ENCODE measurements at regions not wholly inside any gene's neighbourhood (a gene's known extent, or its start where the extent isn't known, plus 50 kb on each side); places are given as distances from the start of the nearest gene placed in this dataset.

DNA sequence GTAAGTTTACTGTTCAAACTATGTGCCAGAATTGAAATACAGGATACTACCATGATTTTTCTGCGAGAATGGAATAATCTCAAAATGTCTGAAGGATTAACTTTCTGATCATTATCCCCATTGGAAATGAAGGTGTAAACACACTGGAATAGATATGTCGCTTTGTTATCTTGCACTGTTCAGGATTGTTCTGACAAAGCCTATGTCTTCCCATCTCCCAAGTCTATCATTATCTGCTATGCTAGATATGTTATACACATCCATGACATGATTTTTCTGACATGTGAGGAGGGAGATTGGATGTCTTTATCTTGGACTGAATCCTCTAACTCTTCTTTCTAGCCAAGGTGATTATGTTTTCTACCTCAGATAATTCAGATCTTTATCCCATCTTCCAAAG lies 1239.3 kb upstream of the ADGRL4 start:
- intact Hi-C loops (cut with DNase I), result no loop called here
- H3K4me3 ChIP-seq, result no peak overlapping the region
- H3K4me1 ChIP-seq, result no peaks in the 10 kb centered on the region
- H3K27ac ChIP-seq, result no peak overlapping the region
- no peaks in the 10 kb centered on the region for H3K36me3 ChIP-seq
- TF ChIP-seq POLR2A (IDR thresholded peaks at IDR 0.05), result no peak
- TF ChIP-seq, protein P1, sequence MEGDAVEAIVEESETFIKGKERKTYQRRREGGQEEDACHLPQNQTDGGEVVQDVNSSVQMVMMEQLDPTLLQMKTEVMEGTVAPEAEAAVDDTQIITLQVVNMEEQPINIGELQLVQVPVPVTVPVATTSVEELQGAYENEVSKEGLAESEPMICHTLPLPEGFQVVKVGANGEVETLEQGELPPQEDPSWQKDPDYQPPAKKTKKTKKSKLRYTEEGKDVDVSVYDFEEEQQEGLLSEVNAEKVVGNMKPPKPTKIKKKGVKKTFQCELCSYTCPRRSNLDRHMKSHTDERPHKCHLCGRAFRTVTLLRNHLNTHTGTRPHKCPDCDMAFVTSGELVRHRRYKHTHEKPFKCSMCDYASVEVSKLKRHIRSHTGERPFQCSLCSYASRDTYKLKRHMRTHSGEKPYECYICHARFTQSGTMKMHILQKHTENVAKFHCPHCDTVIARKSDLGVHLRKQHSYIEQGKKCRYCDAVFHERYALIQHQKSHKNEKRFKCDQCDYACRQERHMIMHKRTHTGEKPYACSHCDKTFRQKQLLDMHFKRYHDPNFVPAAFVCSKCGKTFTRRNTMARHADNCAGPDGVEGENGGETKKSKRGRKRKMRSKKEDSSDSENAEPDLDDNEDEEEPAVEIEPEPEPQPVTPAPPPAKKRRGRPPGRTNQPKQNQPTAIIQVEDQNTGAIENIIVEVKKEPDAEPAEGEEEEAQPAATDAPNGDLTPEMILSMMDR (IDR thresholded peaks at IDR 0.05), result no peak
- no peaks in the 10 kb centered on the region for H3K9me3 ChIP-seq
- no peaks in the 10 kb centered on the region for H3K27me3 ChIP-seq
- ATAC-seq, result no peak
- no peak for DNase-seq
- 58% methylated on average over 2 of the region's 2 CpGs for WGBS (ENCODE audit: insufficient coverage, low coverage, low lambda C conversion rate, missing lambda C conversion rate)

DNA sequence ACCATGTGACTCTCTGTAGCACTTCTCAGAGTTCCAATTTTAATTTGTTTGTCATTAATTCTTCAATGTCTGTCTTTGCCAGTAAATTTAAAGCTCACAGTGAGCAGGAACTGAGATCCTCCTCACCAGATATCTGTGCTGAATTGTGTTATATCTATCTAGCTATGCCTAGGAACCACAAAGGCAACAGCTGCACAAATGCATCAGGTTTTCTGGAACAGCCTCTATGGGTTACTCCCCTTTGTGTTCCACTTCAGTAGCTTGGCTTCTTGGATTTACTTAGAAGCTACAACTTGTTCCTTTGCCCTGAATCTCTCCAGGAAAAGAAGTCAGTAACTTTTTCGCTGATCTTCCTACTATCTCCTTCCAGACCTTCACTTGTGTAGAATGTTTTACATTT lies 1237.8 kb upstream of the ADGRL4 start:
- no peak for TF ChIP-seq POLR2A (IDR thresholded peaks at IDR 0.05)
- ATAC-seq, result no peak
- H3K4me1 ChIP-seq, result no peaks in the 10 kb centered on the region
- H3K9me3 ChIP-seq, result no peaks in the 10 kb centered on the region
- no peak overlapping the region for H3K4me3 ChIP-seq
- intact Hi-C loops (cut with DNase I), result no loop called here
- H3K27ac ChIP-seq, result no peak overlapping the region
- H3K36me3 ChIP-seq, result no peaks in the 10 kb centered on the region
- DNase-seq, result no peak
- 75% methylated on average over 1 of the region's 1 CpG for WGBS (ENCODE audit: insufficient coverage, low coverage, low lambda C conversion rate, missing lambda C conversion rate)
- H3K27me3 ChIP-seq, result no peaks in the 10 kb centered on the region

DNA sequence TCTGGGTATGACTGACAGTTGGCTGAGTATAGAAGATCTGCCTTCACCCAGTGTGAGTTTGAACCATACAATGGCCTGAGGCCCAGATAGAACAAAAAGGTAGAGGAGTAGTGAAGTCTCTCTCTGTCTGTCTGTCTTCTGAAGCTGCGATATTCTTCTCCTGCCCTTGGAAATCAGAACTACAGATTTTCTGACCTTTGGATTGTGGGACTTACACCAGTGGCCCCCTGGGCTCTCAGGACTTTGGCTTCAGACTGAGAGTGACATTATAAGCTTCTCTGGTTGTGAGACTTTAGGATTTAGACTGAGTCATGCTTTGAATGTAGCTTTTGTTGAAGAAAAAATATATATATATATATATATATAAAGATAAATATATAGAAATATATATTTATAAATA lies 1235.0 kb upstream of the ADGRL4 start:
- no peaks in the 10 kb centered on the region for H3K36me3 ChIP-seq
- WGBS (ENCODE audit: insufficient coverage, low coverage, low lambda C conversion rate, missing lambda C conversion rate), result 43% methylated on average over 1 of the region's 1 CpG
- intact Hi-C loops (cut with DNase I), result no loop called here
- ATAC-seq, result no peak
- TF ChIP-seq, protein P1 (IDR thresholded peaks at IDR 0.05), result no peak
- TF ChIP-seq POLR2A (IDR thresholded peaks at IDR 0.05), result no peak
- no peak for DNase-seq
- no peak overlapping the region for H3K27ac ChIP-seq
- H3K27me3 ChIP-seq, result no peaks in the 10 kb centered on the region
- no peaks in the 10 kb centered on the region for H3K9me3 ChIP-seq
- no peaks in the 10 kb centered on the region for H3K4me1 ChIP-seq
- no peak overlapping the region for H3K4me3 ChIP-seq

DNA sequence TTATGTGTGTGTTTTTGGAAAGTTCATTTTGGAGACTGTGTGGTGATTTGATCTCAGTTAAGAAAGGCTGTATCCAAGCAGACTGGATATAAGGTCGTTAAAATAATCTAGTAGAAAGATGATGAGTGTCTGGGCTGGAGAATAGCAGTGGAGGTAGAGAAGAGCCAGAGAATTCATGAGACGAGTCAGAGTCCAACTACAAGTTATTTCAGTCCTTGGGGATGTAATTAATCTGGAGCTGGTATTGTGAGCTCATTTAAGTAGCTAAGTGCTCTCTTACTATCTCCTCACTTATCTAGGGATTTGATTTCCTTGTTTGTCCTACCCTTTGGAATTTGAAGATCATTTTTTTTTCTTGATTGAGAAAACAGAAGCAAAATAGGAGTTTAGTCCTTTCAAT lies 1219.0 kb upstream of the ADGRL4 start:
- Histone ChIP-seq H3K4me3 (no peak overlapping the region), H3K36me3 (no peaks in the 10 kb centered on the region), H3K27me3 (no peaks in the 10 kb centered on the region), H3K27ac (no peak overlapping the region), H3K9me3 (no peaks in the 10 kb centered on the region), H3K4me1 (no peaks in the 10 kb centered on the region)
- intact Hi-C loops (cut with DNase I), result no loop called here
- no peak for DNase-seq
- ATAC-seq, result no peak
- 41% methylated on average over 2 of the region's 2 CpGs for WGBS (ENCODE audit: insufficient coverage, low coverage, low lambda C conversion rate, missing lambda C conversion rate)
- TF ChIP-seq POLR2A (IDR thresholded peaks at IDR 0.05), result no peak
- TF ChIP-seq, protein P1 (IDR thresholded peaks at IDR 0.05), result no peak

DNA sequence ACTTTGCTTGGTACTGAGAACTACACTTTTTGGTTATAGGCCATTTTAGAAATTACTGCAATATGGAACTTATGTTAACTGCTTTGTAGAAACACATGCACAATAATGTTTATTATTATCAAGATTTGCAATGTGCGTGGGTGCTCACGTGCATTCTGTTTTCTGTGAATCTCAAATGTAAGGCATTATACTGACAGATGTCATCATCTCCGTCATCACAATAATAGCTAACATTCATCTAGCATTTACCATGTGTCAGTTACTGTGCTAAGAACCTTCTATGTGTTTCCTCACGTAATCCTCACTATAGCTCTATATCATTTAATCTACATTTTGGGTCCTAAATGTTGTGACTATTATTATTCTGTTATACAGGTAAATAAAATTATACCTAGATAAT lies 1214.8 kb upstream of the ADGRL4 start:
- intact Hi-C loops (cut with DNase I), result no loop called here
- DNase-seq (no peak), ATAC-seq (no peak)
- Histone ChIP-seq H3K9me3 (no peaks in the 10 kb centered on the region), H3K27me3 (no peaks in the 10 kb centered on the region), H3K4me1 (peaks cover 0 to 5% (median 2%) of the 10 kb centered on the region in 4 donors), H3K36me3 (no peaks in the 10 kb centered on the region), H3K4me3 (no peak overlapping the region), H3K27ac (no peak overlapping the region)
- TF ChIP-seq, protein P1 (IDR thresholded peaks at IDR 0.05), result no peak
- TF ChIP-seq POLR2A (IDR thresholded peaks at IDR 0.05), result no peak
- 81% methylated on average over 4 of the region's 4 CpGs for WGBS (ENCODE audit: insufficient coverage, low coverage, low lambda C conversion rate, missing lambda C conversion rate)

Measured in right lobe of liver (tissue), 6 donors.